H1 (cell line): ENCODE measurements at regions not wholly inside any gene's neighbourhood (a gene's known extent, or its start where the extent isn't known, plus 50 kb on each side); places are given as distances from the start of the nearest gene placed in this dataset.

Source experiments
- CTCF ChIA-PET: fragments of 300-600 bp; sonication (Branson Sonifier 250); formaldehyde crosslinking; loops from one replicate; lab custom pipeline; 2021; ENCODE audit not compliant: partially characterized antibody; lab: Charles Lee
- POLR2A ChIA-PET: fragments of 300-600 bp; sonication (Branson Sonifier 250); formaldehyde crosslinking; loops from one replicate; lab custom pipeline; 2021; ENCODE audit warnings: inconsistent platforms; ENCODE audit not compliant: partially characterized antibody; lab: Charles Lee
- DNase-seq, 2 experiments: peaks; one replicate each; pipeline versions ENCODE4 v3.0.0 to v3.0.0-alpha.2; 2010 to 2022; ENCODE audit warnings: low spot score in 2 of 2, low read depth in 1 of 2, mixed read lengths in 1 of 2
- FAIRE-seq: peaks from 2 replicates; lab custom pipeline; 2011; peaks lifted over from hg19 to GRCh38; lab: Jason Lieb, UNC
- H2AFZ ChIP-seq: 2 replicates; pipeline ENCODE4 v1.8.1; 2012; ENCODE audit warnings: low read length, inconsistent platforms
- H2AK5ac ChIP-seq: 2 replicates; pipeline ENCODE4 v1.6.1; 2013; ENCODE audit warnings: low read depth, low read length
- H2BK120ac ChIP-seq: replicated peaks from 2 replicates; pipeline ENCODE3; 2013; ENCODE audit warnings: low read depth, low read length, inconsistent platforms
- H2BK12ac ChIP-seq: 2 replicates; pipeline ENCODE4 v1.6.1; 2013; ENCODE audit warnings: low read depth, low read length
- H2BK15ac ChIP-seq: 2 replicates; pipeline ENCODE4 v1.6.1; 2013; ENCODE audit warnings: low read length
- H2BK20ac ChIP-seq: 2 replicates; pipeline ENCODE4 v1.6.1; 2013; ENCODE audit warnings: low read length
- H2BK5ac ChIP-seq: 2 replicates; pipeline ENCODE4 v1.6.1; 2013; ENCODE audit warnings: low read depth, low read length
- H3K14ac ChIP-seq: 2 replicates; pipeline ENCODE4 v1.6.1; 2013; ENCODE audit warnings: inconsistent platforms; ENCODE audit not compliant: insufficient read length
- H3K18ac ChIP-seq: 2 replicates; pipeline ENCODE4 v1.6.1; 2013; ENCODE audit warnings: low read length; ENCODE audit errors: extremely low read depth
- H3K23ac ChIP-seq: 2 replicates; pipeline ENCODE4 v1.6.1; 2013; ENCODE audit warnings: inconsistent platforms; ENCODE audit not compliant: insufficient read length
- H3K23me2 ChIP-seq: 2 replicates; pipeline ENCODE4 v1.6.1; 2013; ENCODE audit warnings: low read depth, low read length
- H3K27ac ChIP-seq: 2 replicates; pipeline ENCODE4 v1.6.1; 2011; ENCODE audit warnings: low read depth, low read length, inconsistent platforms
- H3K27me3 ChIP-seq, 4 experiments: replicated peaks in 1 of 4; 1 replicate in 1 of 4; 2 replicates in 3 of 4; pipeline versions ENCODE4 v1.6.1 to v1.8.1; 2011 to 2013; ENCODE audit warnings: low read length in 3 of 4, mild to moderate bottlenecking in 3 of 4, inconsistent platforms in 2 of 4, mixed read lengths in 2 of 4, moderate library complexity in 1 of 4; ENCODE audit not compliant: control insufficient read depth in 3 of 4, insufficient read depth in 3 of 4; ENCODE audit errors: extremely low read depth in 1 of 4
- H3K36me3 ChIP-seq, 4 experiments: 2 replicates each; pipeline versions ENCODE4 v1.6.1 to v1.8.1; 2011 to 2013; ENCODE audit warnings: mild to moderate bottlenecking in 4 of 4, low read length in 3 of 4, moderate library complexity in 2 of 4, control low read depth in 1 of 4, inconsistent platforms in 1 of 4; ENCODE audit not compliant: insufficient read depth in 4 of 4, control insufficient read depth in 2 of 4
- H3K4ac ChIP-seq: replicated peaks from 2 replicates; pipeline ENCODE3; 2013; ENCODE audit warnings: low read length, low read depth, mixed read lengths, inconsistent platforms; ENCODE audit not compliant: insufficient read length
- H3K4me1 ChIP-seq, 4 experiments: replicated peaks in 1 of 4; 1 replicate in 1 of 4; 2 replicates in 3 of 4; pipeline versions ENCODE4 v1.6.1 to v1.8.1; 2011 to 2013; ENCODE audit warnings: low read length in 3 of 4, inconsistent platforms in 2 of 4, mixed read lengths in 1 of 4; ENCODE audit not compliant: insufficient read depth in 4 of 4, control insufficient read depth in 3 of 4
- H3K4me2 ChIP-seq, 2 experiments: 2 replicates each; pipeline versions ENCODE4 v1.6.1 to v1.8.1; 2011 to 2013; ENCODE audit warnings: low read depth in 2 of 2, low read length in 2 of 2, control low read depth in 1 of 2, inconsistent platforms in 1 of 2, mild to moderate bottlenecking in 1 of 2; ENCODE audit not compliant: insufficient read depth in 1 of 2
- H3K4me3 ChIP-seq, 4 experiments: fragments of 200-600, 300-600 bp in 1 of 4; sonication (generic), shearing (Covaris generic), sonication (Bioruptor Twin) in 1 of 4; 2 replicates each; pipeline versions ENCODE4 v1.5.1 to v1.8.1; 2011 to 2016; ENCODE audit warnings: low read length in 4 of 4, low read depth in 3 of 4, control low read depth in 2 of 4, inconsistent platforms in 2 of 4, mild to moderate bottlenecking in 2 of 4, mixed read lengths in 1 of 4, moderate library complexity in 1 of 4; ENCODE audit not compliant: insufficient read depth in 2 of 4; ENCODE audit errors: extremely low read depth in 1 of 4
- H3K56ac ChIP-seq: replicated peaks from 2 replicates; pipeline ENCODE3; 2013; ENCODE audit warnings: low read depth, mild to moderate bottlenecking, mixed read lengths, low read length, inconsistent platforms; ENCODE audit not compliant: insufficient read length
- H3K79me1 ChIP-seq: 2 replicates; pipeline ENCODE4 v1.6.1; 2013; ENCODE audit warnings: low read depth, low read length, control low read depth
- H3K79me2 ChIP-seq, 2 experiments: 2 replicates each; pipeline versions ENCODE4 v1.6.1 to v1.8.1; 2012 to 2013; ENCODE audit warnings: low read length in 2 of 2, mild to moderate bottlenecking in 2 of 2, inconsistent platforms in 1 of 2; ENCODE audit not compliant: insufficient read depth in 2 of 2, control insufficient read depth in 1 of 2
- H3K9ac ChIP-seq, 4 experiments: replicated peaks in 1 of 4; 1 replicate in 1 of 4; 2 replicates in 3 of 4; pipeline versions ENCODE4 v1.6.1 to v1.8.1; 2011 to 2013; ENCODE audit warnings: low read depth in 3 of 4, low read length in 3 of 4, control low read depth in 2 of 4, mild to moderate bottlenecking in 2 of 4, moderate library complexity in 2 of 4, inconsistent platforms in 1 of 4; ENCODE audit errors: extremely low read depth in 1 of 4
- H3K9me3 ChIP-seq, 2 experiments: 2 replicates each; pipeline versions ENCODE4 v1.6.1 to v1.8.1; 2012 to 2013; ENCODE audit warnings: mild to moderate bottlenecking in 2 of 2, moderate library complexity in 2 of 2, control low read depth in 1 of 2, inconsistent platforms in 1 of 2, low read depth in 1 of 2, low read length in 1 of 2, mixed read lengths in 1 of 2; ENCODE audit not compliant: insufficient read depth in 2 of 2
- H4K20me1 ChIP-seq, 2 experiments: replicated peaks in 1 of 2; 2 replicates each; pipeline versions ENCODE3 to v1.8.1; 2011 to 2013; ENCODE audit warnings: inconsistent platforms in 2 of 2, low read length in 2 of 2, mild to moderate bottlenecking in 1 of 2; ENCODE audit not compliant: insufficient read depth in 2 of 2, control insufficient read depth in 1 of 2
- H4K5ac ChIP-seq: 2 replicates; pipeline ENCODE4 v1.6.1; 2013; ENCODE audit warnings: low read length, low read depth, mixed read lengths, inconsistent platforms; ENCODE audit not compliant: insufficient read length
- H4K8ac ChIP-seq: 2 replicates; pipeline ENCODE4 v1.8.0; 2013; ENCODE audit warnings: mild to moderate bottlenecking, moderate library complexity, low read length, inconsistent platforms; ENCODE audit not compliant: insufficient read depth; ENCODE audit errors: extremely low read depth
- H4K91ac ChIP-seq: replicated peaks from 2 replicates; pipeline ENCODE3; 2013; ENCODE audit warnings: low read length, mixed read lengths, inconsistent platforms; ENCODE audit not compliant: insufficient read length
- BCL11A ChIP-seq, 2 experiments: IDR thresholded peaks; one replicate each; pipeline ENCODE4 v1.6.1; 2011; ENCODE audit warnings: low read depth in 2 of 2, low read length in 2 of 2, mild to moderate bottlenecking in 2 of 2
- HDAC2 ChIP-seq, 2 experiments: fragments of 300-600 bp in 1 of 2; sonication (generic) in 1 of 2; IDR thresholded peaks; 2 replicates each; pipeline ENCODE4 v1.6.1; 2011 to 2012; ENCODE audit warnings: low read depth in 2 of 2, low read length in 2 of 2, mild to moderate bottlenecking in 2 of 2, moderate library complexity in 2 of 2, borderline replicate concordance in 1 of 2, inconsistent platforms in 1 of 2
- JUN ChIP-seq: IDR thresholded peaks from 2 replicates; pipeline ENCODE4 v1.6.1; 2011; ENCODE audit warnings: low read depth, mild to moderate bottlenecking, improper control_type of control experiment, low read length
- KDM1A ChIP-seq: fragments of 200-600, 300-600 bp; sonication (generic); IDR thresholded peaks from 2 replicates; pipeline ENCODE4 v1.7.1; 2016; ENCODE audit warnings: mild to moderate bottlenecking, low read length, borderline replicate concordance
- PHF8 ChIP-seq: fragments of 200-600 bp; sonication (generic); conservative IDR thresholded peaks from 2 replicates; pipeline ENCODE4 v1.7.1; 2012; ENCODE audit warnings: low read depth, mild to moderate bottlenecking, inconsistent platforms, low read length, moderate library complexity
- POU5F1 ChIP-seq: IDR thresholded peaks from 2 replicates; pipeline ENCODE4 v1.6.1; 2011; ENCODE audit warnings: low read depth, mild to moderate bottlenecking, low read length, moderate library complexity
- RXRA ChIP-seq: IDR thresholded peaks from 2 replicates; pipeline ENCODE4 v1.6.1; 2011; ENCODE audit warnings: low read depth, mild to moderate bottlenecking, low read length, moderate library complexity; ENCODE audit not compliant: insufficient read depth
- SIRT6 ChIP-seq: IDR thresholded peaks from one replicate; pipeline ENCODE4 v1.7.1; 2012; ENCODE audit warnings: low read length, inconsistent platforms
- TAF1 ChIP-seq: IDR thresholded peaks from 2 replicates; pipeline ENCODE4 v1.6.1; 2011; ENCODE audit warnings: mild to moderate bottlenecking, low read depth, low read length
- YY1 ChIP-seq: IDR thresholded peaks from 2 replicates; pipeline ENCODE4 v1.6.1; 2011; ENCODE audit warnings: low read depth, mild to moderate bottlenecking, low read length
- TF ChIP-seq, protein P1 (sequence below), 3 experiments: IDR thresholded peaks; 1 replicate in 2 of 3; 2 replicates in 1 of 3; pipeline versions ENCODE4 v1.5.1 to v1.6.1; 2011; ENCODE audit warnings: low read length in 3 of 3, mild to moderate bottlenecking in 3 of 3, inconsistent platforms in 2 of 3, low read depth in 1 of 3, moderate library complexity in 1 of 3; ENCODE audit not compliant: insufficient read depth in 1 of 3; ENCODE audit errors: control extremely low read depth in 1 of 3

DNA sequence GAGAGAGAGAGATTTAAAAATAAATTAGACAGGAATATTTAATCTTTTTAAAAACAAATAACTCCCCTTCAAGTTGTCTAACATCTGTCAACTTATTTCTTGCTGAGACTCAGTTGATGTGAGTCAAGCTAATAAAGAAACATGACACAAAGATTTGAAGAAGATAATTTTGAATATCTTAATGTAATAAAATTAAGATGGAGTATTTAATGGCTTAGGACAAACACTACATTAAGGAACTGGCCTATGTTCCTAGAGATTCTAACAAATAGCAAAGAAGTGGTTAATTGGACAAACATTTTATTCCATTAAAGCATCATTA, 134.0 kb downstream of the INSIG2 start:
- peaks cover 0 to 22% (median 16%) of the 10 kb centered on the region in 4 experiments; a peak in 6 of 7 replicates for H3K27me3 ChIP-seq
- no peak for FAIRE-seq
- POLR2A ChIA-PET = interaction anchor here (1.0 to 1.5 kb wide), 2 partner anchors 11 to 170 kb away, joined by 3 read pairs; no protein-coding TSS in a partner anchor
- TF ChIP-seq SIRT6 (no peak), RXRA (no peak), POU5F1 (no peak), KDM1A (no peak), BCL11A (IDR thresholded peaks at IDR 0.05; ENCODE audit: low read depth in 2 of 2, low read length in 2 of 2) (no peak), JUN (no peak), HDAC2 (IDR thresholded peaks at IDR 0.05; ENCODE audit: borderline replicate concordance in 1 of 2, low read depth in 2 of 2, low read length in 2 of 2) (no peak), YY1 (no peak), PHF8 (no peak), TAF1 (no peak)
- TF ChIP-seq, protein P1, sequence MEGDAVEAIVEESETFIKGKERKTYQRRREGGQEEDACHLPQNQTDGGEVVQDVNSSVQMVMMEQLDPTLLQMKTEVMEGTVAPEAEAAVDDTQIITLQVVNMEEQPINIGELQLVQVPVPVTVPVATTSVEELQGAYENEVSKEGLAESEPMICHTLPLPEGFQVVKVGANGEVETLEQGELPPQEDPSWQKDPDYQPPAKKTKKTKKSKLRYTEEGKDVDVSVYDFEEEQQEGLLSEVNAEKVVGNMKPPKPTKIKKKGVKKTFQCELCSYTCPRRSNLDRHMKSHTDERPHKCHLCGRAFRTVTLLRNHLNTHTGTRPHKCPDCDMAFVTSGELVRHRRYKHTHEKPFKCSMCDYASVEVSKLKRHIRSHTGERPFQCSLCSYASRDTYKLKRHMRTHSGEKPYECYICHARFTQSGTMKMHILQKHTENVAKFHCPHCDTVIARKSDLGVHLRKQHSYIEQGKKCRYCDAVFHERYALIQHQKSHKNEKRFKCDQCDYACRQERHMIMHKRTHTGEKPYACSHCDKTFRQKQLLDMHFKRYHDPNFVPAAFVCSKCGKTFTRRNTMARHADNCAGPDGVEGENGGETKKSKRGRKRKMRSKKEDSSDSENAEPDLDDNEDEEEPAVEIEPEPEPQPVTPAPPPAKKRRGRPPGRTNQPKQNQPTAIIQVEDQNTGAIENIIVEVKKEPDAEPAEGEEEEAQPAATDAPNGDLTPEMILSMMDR (IDR thresholded peaks at IDR 0.05; ENCODE audit: control extremely low read depth in 1 of 3, insufficient read depth in 1 of 3, low read depth in 1 of 3, low read length in 3 of 3) = no peak

More for the DNA sequence above, 134.0 kb downstream of the INSIG2 start:
- no peak overlapping the region for H2AFZ ChIP-seq
- no peak overlapping the region for H2AK5ac ChIP-seq
- H3K36me3 ChIP-seq = no peaks in the 10 kb centered on the region
- H3K4ac ChIP-seq = no peak overlapping the region
- DNase-seq = no peak
- H2BK20ac ChIP-seq = no peak overlapping the region
- H3K4me3 ChIP-seq = no peak overlapping the region
- H4K91ac ChIP-seq = no peak overlapping the region
- H2BK5ac ChIP-seq = no peak overlapping the region
- no peaks in the 10 kb centered on the region for H3K79me2 ChIP-seq
- no peak overlapping the region for H3K27ac ChIP-seq
- H3K4me2 ChIP-seq = no peak overlapping the region; a peak in 1 of 4 replicates
- H4K20me1 ChIP-seq = no peaks in the 10 kb centered on the region
- H4K5ac ChIP-seq = no peak overlapping the region
- H4K8ac ChIP-seq = no peak overlapping the region
- no peaks in the 10 kb centered on the region for H3K9me3 ChIP-seq
- no peak overlapping the region for H3K23ac ChIP-seq
- peaks cover 15% of the 10 kb centered on the region for H3K23me2 ChIP-seq
- no peak overlapping the region for H3K56ac ChIP-seq
- H3K18ac ChIP-seq = no peak overlapping the region
- no peaks in the 10 kb centered on the region for H3K79me1 ChIP-seq
- no peak overlapping the region for H3K14ac ChIP-seq
- no peak overlapping the region for H2BK12ac ChIP-seq
- no peak overlapping the region for H2BK15ac ChIP-seq
- CTCF ChIA-PET = interaction anchor here (0.7 to 3.7 kb wide), 37 partner anchors 10 to 644 kb away, joined by 3 to 18 read pairs (median 5); partner anchors contain the start of gene EN1
- peaks cover 0 to 7% (median 5%) of the 10 kb centered on the region in 4 experiments; a peak in 5 of 7 replicates for H3K4me1 ChIP-seq
- H3K9ac ChIP-seq = no peak overlapping the region
- H2BK120ac ChIP-seq = no peak overlapping the region
